Colonic mucosa (tissue), 4 donors: ENCODE measurements at regions not wholly inside any gene's neighbourhood (a gene's known extent, or its start where the extent isn't known, plus 50 kb on each side); places are given as distances from the start of the nearest gene placed in this dataset.

ENCODE experiments used
- DNase-seq: peaks from one replicate; pipeline ENCODE4 v3.0.0-alpha.2; 2020
- H3K27ac ChIP-seq: fragments of 200-600 bp; one replicate; pipeline ENCODE4 v1.8.0; 2021
- H3K27me3 ChIP-seq: fragments of 200-600 bp; one replicate; pipeline ENCODE4 v1.8.0; 2021
- H3K36me3 ChIP-seq: fragments of 200-600 bp; one replicate; pipeline ENCODE4 v1.8.0; 2021
- H3K4me1 ChIP-seq: fragments of 200-600 bp; one replicate; pipeline ENCODE4 v1.8.0; 2021; ENCODE audit warnings: mild to moderate bottlenecking
- H3K4me3 ChIP-seq: fragments of 200-600 bp; one replicate; pipeline ENCODE4 v1.8.0; 2021
- H3K9ac ChIP-seq, 2 donors: one replicate each; pipeline ENCODE4 v1.7.0; 2013; ENCODE audit warnings: control low read depth in 2 of 2, low read depth in 2 of 2, low read length in 2 of 2
- H3K9me3 ChIP-seq: fragments of 200-600 bp; one replicate; pipeline ENCODE4 v1.8.0; 2021
- CTCF ChIP-seq: fragments of 200-600 bp; IDR thresholded peaks from one replicate; pipeline ENCODE4 v1.8.0; 2022; ENCODE audit warnings: antibody characterized with exemption, mild to moderate bottlenecking
- intact Hi-C: fragments of 100-400 bp; cut with DNase I; formaldehyde crosslinking; loops from one replicate; pipeline ENCODE4 v1.14.1; 2022
- donor health status: healthy.
- donor health status: DM: no; HTN: no; CAD: no.
- donor health status: DM: no; HTN: no; CAD: no.

DNA sequence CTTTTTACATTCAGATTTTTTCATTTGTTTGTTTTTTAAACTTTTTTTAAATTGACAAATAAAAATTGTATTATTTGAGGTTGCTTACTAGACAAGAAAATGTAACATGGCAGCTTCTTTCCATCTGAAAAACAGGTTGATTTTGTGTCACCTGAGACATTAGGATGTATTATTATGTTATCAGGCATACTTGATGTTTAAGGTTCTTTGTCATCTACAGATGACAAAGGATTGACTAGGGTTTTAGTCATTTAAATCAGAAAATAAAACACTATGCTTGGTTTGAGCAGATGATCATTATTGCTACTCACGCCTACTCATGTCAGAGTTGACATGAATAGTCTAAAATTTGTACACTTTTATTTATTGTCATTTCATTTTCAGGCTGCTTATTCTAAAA lies 1494.5 kb downstream of the SLITRK5 start:
- H3K9ac ChIP-seq, result no peak overlapping the region
- no peaks in the 10 kb centered on the region for H3K9me3 ChIP-seq
- H3K27me3 ChIP-seq, result no peaks in the 10 kb centered on the region
- DNase-seq, result no peak
- no peaks in the 10 kb centered on the region for H3K4me1 ChIP-seq
- TF ChIP-seq CTCF, result no peak
- H3K27ac ChIP-seq, result no peak overlapping the region
- no peaks in the 10 kb centered on the region for H3K36me3 ChIP-seq
- intact Hi-C loops, result no loop called here
- no peak overlapping the region for H3K4me3 ChIP-seq

DNA sequence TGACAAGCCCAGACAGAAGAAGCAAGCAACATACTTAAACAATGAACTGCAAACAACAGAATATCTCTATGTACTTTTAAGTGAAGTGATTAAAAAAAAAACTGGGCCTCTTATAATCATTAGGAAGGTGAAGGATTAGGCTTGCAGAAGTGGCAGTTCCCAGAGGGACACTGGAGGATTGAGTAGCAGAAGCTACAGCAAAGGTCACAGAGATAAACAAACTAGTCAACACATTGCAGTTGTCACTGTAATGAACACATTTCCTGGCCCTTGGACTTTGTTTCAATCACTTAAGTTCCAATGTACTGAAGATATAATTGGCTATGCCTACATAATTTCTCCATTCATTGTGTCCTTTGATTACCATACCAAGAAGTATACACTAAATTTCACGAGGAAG lies 1498.8 kb downstream of the SLITRK5 start:
- H3K27ac ChIP-seq, result no peak overlapping the region
- intact Hi-C loops, result no loop called here
- no peaks in the 10 kb centered on the region for H3K27me3 ChIP-seq
- no peak overlapping the region for H3K9ac ChIP-seq
- no peak for DNase-seq
- H3K4me1 ChIP-seq, result no peaks in the 10 kb centered on the region
- H3K36me3 ChIP-seq, result no peaks in the 10 kb centered on the region
- no peak overlapping the region for H3K4me3 ChIP-seq
- no peak for TF ChIP-seq CTCF
- no peaks in the 10 kb centered on the region for H3K9me3 ChIP-seq

DNA sequence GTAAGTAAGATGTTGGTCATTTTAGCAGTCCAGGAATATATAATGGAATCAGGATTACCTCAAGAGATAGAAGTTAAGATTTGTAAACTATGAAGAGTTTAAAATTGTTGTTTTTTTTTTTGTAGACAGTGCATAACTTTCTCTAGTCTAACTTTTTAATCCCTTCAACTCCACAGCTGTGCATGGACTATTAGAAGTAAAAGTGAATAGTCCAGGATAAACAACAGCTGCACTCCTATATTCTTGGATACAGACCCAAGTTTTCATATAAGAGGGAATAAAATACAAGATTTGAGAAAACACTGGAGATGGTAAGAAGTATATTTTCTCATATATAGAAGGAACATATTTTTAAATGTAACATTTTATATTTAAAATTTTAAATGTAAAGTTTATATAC lies 1509.9 kb downstream of the SLITRK5 start:
- intact Hi-C loops, result no loop called here
- H3K9me3 ChIP-seq, result no peaks in the 10 kb centered on the region
- no peak for DNase-seq
- H3K27ac ChIP-seq, result no peak overlapping the region
- no peaks in the 10 kb centered on the region for H3K36me3 ChIP-seq
- no peak overlapping the region for H3K4me3 ChIP-seq
- TF ChIP-seq CTCF, result no peak
- no peaks in the 10 kb centered on the region for H3K27me3 ChIP-seq
- no peaks in the 10 kb centered on the region for H3K4me1 ChIP-seq
- no peak overlapping the region for H3K9ac ChIP-seq

- no peaks in the 10 kb centered on the region for H3K27me3 ChIP-seq
- H3K4me1 ChIP-seq, result no peaks in the 10 kb centered on the region
- H3K9ac ChIP-seq, result no peak overlapping the region
- H3K36me3 ChIP-seq, result no peaks in the 10 kb centered on the region
- no peak for TF ChIP-seq CTCF
- no peaks in the 10 kb centered on the region for H3K9me3 ChIP-seq
- H3K27ac ChIP-seq, result no peak overlapping the region
- no peak overlapping the region for H3K4me3 ChIP-seq
- DNase-seq, result no peak
- intact Hi-C loops, result no loop called here
Measured at GRCh38 chr13:89199138-89199537, 1528.0 kb downstream of the SLITRK5 start.

GRCh38 chr13:89204435-89204834 lies 1533.3 kb downstream of the SLITRK5 start:
- intact Hi-C loops, result no loop called here

More at GRCh38 chr13:89204435-89204834, 1533.3 kb downstream of the SLITRK5 start:
- no peaks in the 10 kb centered on the region for H3K9me3 ChIP-seq
- TF ChIP-seq CTCF, result no peak
- H3K27ac ChIP-seq, result no peak overlapping the region
- DNase-seq, result no peak
- H3K27me3 ChIP-seq, result no peaks in the 10 kb centered on the region
- H3K36me3 ChIP-seq, result no peaks in the 10 kb centered on the region
- no peak overlapping the region for H3K4me3 ChIP-seq
- H3K9ac ChIP-seq, result no peak overlapping the region
- H3K4me1 ChIP-seq, result no peaks in the 10 kb centered on the region
